K562 (cell line): ENCODE measurements at regions not wholly inside any gene's neighbourhood (a gene's known extent, or its start where the extent isn't known, plus 50 kb on each side); places are given as distances from the start of the nearest gene placed in this dataset.
"Not testable (repeated sequence)": the region's sequence is repeated elsewhere in the genome, so short reads cannot be mapped to it uniquely, and the experiment has no call there.

ENCODE experiments used
- ATAC-seq: fragments of 200-7000 bp; cut with Tn5 transposase; 3 replicates; pipeline ENCODE4 v1.9.1; 2020; ENCODE audit warnings: moderate library complexity
- BruUV-seq: library from RNA; stranded (reverse); fragments of 400-500 nt; replicated peaks from 2 replicates; lab custom pipeline; 2021; lab: Mats Ljungman, UMichigan
- CTCF ChIA-PET: fragments of 300-600 bp; formaldehyde crosslinking; extraction: SDS; loops from one replicate; lab custom pipeline; 2021; ENCODE audit warnings: low intra/inter-chr PET ratio; lab: Yijun Ruan, JAX
- POLR2A ChIA-PET: fragments of 300-600, 350-650 bp; sonication (Branson Sonifier 250); formaldehyde crosslinking; extraction: SDS; loops from one replicate; lab custom pipeline; 2021; ENCODE audit warnings: antibody characterized with exemption, inconsistent platforms; lab: Yijun Ruan, JAX
- DNase-seq, 4 experiments: peaks; one replicate each; pipeline versions ENCODE4 v3.0.0 to v3.0.0-alpha.2; 2011 to 2018; ENCODE audit warnings: low spot score in 3 of 4, mixed read lengths in 3 of 4; ENCODE audit errors: extremely low read depth in 1 of 4
- FAIRE-seq: peaks from 2 replicates; lab custom pipeline; 2011; peaks lifted over from hg19 to GRCh38; lab: Jason Lieb, UNC
- H2AFZ ChIP-seq: 2 replicates; pipeline ENCODE4 v1.6.0; 2011; ENCODE audit warnings: low read depth, low read length, control low read depth, inconsistent platforms
- H3K27ac ChIP-seq: fragments of 200-600 bp; 3 replicates; pipeline ENCODE4 v1.8.0; 2011; ENCODE audit warnings: low read depth, mild to moderate bottlenecking, control low read depth, inconsistent platforms, low read length, moderate library complexity, mixed read lengths; ENCODE audit errors: extremely low read depth
- H3K27me3 ChIP-seq, 2 experiments: fragments of 300-600 bp in 1 of 2; 2 replicates in 1 of 2; 3 replicates in 1 of 2; pipeline versions ENCODE4 v1.6.0 to v1.8.0; 2011; ENCODE audit warnings: inconsistent platforms in 2 of 2, low read length in 2 of 2, mild to moderate bottlenecking in 1 of 2, mixed read lengths in 1 of 2, moderate library complexity in 1 of 2; ENCODE audit not compliant: control insufficient read depth in 2 of 2, insufficient read depth in 2 of 2
- H3K36me3 ChIP-seq: fragments of 300-600 bp; 3 replicates; pipeline ENCODE4 v1.8.0; 2011; ENCODE audit warnings: mild to moderate bottlenecking, low read length, inconsistent platforms; ENCODE audit not compliant: control insufficient read depth, insufficient read depth
- H3K4me1 ChIP-seq, 2 experiments: fragments of 200-600 bp in 1 of 2; replicated peaks in 1 of 2; 2 replicates in 1 of 2; 3 replicates in 1 of 2; pipeline versions ENCODE4 v1.5.1 to v1.8.0; 2011; ENCODE audit warnings: inconsistent platforms in 2 of 2, low read length in 2 of 2, mild to moderate bottlenecking in 1 of 2, mixed read lengths in 1 of 2, moderate library complexity in 1 of 2; ENCODE audit not compliant: control insufficient read depth in 2 of 2, insufficient read depth in 2 of 2
- H3K4me2 ChIP-seq: 2 replicates; pipeline ENCODE4 v1.6.1; 2011; ENCODE audit warnings: low read length, control low read depth, inconsistent platforms, mixed read lengths; ENCODE audit not compliant: insufficient read depth
- H3K4me3 ChIP-seq: fragments of 200-600 bp; sonication (generic), shearing (Covaris generic); 2 replicates; pipeline ENCODE4 v1.5.1; 2016; ENCODE audit warnings: control low read depth, inconsistent platforms
- H3K79me2 ChIP-seq: fragments of 200-600 bp; 3 replicates; pipeline ENCODE4 v1.8.0; 2011; ENCODE audit warnings: low read length, inconsistent platforms; ENCODE audit not compliant: control insufficient read depth, insufficient read depth
- H3K9ac ChIP-seq, 2 experiments: 2 replicates each; pipeline versions ENCODE4 v1.6.0 to v1.6.1; 2011; ENCODE audit warnings: low read depth in 2 of 2, low read length in 2 of 2, control low read depth in 1 of 2, inconsistent platforms in 1 of 2, mild to moderate bottlenecking in 1 of 2, mixed read lengths in 1 of 2; ENCODE audit not compliant: insufficient read depth in 1 of 2
- H3K9me1 ChIP-seq: one replicate; pipeline ENCODE4 v1.6.0; 2011; ENCODE audit warnings: inconsistent platforms, mild to moderate bottlenecking, low read length, moderate library complexity; ENCODE audit not compliant: control insufficient read depth, insufficient read depth
- H3K9me3 ChIP-seq: replicated peaks from 2 replicates; pipeline ENCODE4 v1.5.1; 2011; ENCODE audit warnings: low read depth, low read length, inconsistent platforms; ENCODE audit not compliant: control insufficient read depth, insufficient read depth
- H4K20me1 ChIP-seq: replicated peaks from 2 replicates; pipeline ENCODE4 v1.6.1; 2011; ENCODE audit warnings: low read length, inconsistent platforms, mixed read lengths; ENCODE audit not compliant: control insufficient read depth, insufficient read depth
- ATF1 ChIP-seq, 2 experiments: fragments of 450-650 bp in 1 of 2; IDR thresholded peaks; 2 replicates each; pipeline ENCODE4 v1.6.1; 2016; ENCODE audit warnings: missing compliant biosample characterization in 1 of 2, missing genetic modification characterization in 1 of 2
- ATF3 ChIP-seq, 2 experiments: fragments of 450-650 bp in 1 of 2; sonication (generic) in 1 of 2; formaldehyde crosslinking in 1 of 2; IDR thresholded peaks in 1 of 2; conservative IDR thresholded peaks in 1 of 2; 2 replicates each; pipeline versions ENCODE4 v1.6.1 to v1.8.1; 2016 to 2023; ENCODE audit warnings: mild to moderate bottlenecking in 2 of 2, moderate library complexity in 2 of 2, inconsistent platforms in 1 of 2, missing genetic modification reagents in 1 of 2
- ATF7 ChIP-seq: fragments of 450-650 bp; IDR thresholded peaks from 2 replicates; pipeline ENCODE4 v1.7.1; 2014; ENCODE audit warnings: mild to moderate bottlenecking, moderate library complexity
- GABPB2 ChIP-seq: fragments of 250-450 bp; sonication (Bioruptor Pico); conservative IDR thresholded peaks from 2 replicates; pipeline ENCODE4 v1.5.1; 2021; ENCODE audit warnings: mild to moderate bottlenecking
- JUNB ChIP-seq: fragments of 450-650 bp; formaldehyde crosslinking; conservative IDR thresholded peaks from 2 replicates; pipeline ENCODE4 v1.4.0; 2020; ENCODE audit warnings: mild to moderate bottlenecking
- ZNF311 ChIP-seq: fragments of 250-450 bp; sonication (Bioruptor Pico); IDR thresholded peaks from 2 replicates; pipeline ENCODE4 v1.4.0; 2020; ENCODE audit warnings: mild to moderate bottlenecking, moderate library complexity
- WGBS: fragments of 100-300 bp; shearing (Covaris generic); methylation state at CpG from one replicate; pipeline ENCODE4 v1.1.6; 2016; ENCODE audit warnings: low coverage, mixed read lengths; ENCODE audit not compliant: insufficient coverage; ENCODE audit errors: missing lambda C conversion rate; 5-methylcytosine and 5-hydroxymethylcytosine counted together
- in situ Hi-C: fragments of 300-500 bp; cut with MboI; formaldehyde crosslinking; loops from 4 replicates; pipeline ENCODE4 v1.15.0; 2018; ENCODE audit warnings: inconsistent platforms, mixed read lengths
- intact Hi-C: fragments of 100-400 bp; cut with micrococcal nuclease; formaldehyde crosslinking; loops from 2 replicates; pipeline ENCODE4 v1.14.2; 2022

GRCh38 chr22:21150863-21151262 lies 105.1 kb downstream of the LRRC74B start:
- not testable (repeated sequence) for H4K20me1 ChIP-seq

DNA sequence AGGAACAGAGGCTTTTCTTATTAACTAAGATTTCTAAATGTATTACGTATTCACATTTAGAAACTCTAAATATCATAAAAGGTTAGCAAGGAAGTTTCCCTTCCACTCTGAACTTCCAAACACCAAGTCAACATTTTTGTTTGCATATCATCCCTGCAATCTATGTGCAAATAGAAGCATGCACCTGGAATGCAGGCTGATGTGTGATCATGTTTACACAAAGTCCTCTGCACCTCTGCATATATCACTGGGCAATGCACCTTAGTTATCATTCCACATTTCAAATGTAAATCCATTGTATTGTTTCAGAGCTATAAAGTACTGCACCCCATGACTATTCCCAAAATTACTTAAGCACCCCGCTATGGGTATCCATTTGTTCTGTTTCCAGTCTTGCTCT lies 142.1 kb downstream of the LRRC74B start:
- not testable (repeated sequence) for FAIRE-seq

More at GRCh38 chr22:21150863-21151262, 105.1 kb downstream of the LRRC74B start:
- intact Hi-C loops; CTCF ChIA-PET; H3K27me3 ChIP-seq; H3K4me1 ChIP-seq; H3K9me1 ChIP-seq; H3K27ac ChIP-seq; H3K36me3 ChIP-seq; TF ChIP-seq ATF3 (CRISPR knock-in tag; conservative IDR thresholded peaks at IDR 0.05); ATF1 (CRISPR knock-in tag; IDR thresholded peaks at IDR 0.05): not testable (repeated sequence)
- TF ChIP-seq GABPB2 (CRISPR knock-in tag) (0 out of 2 replicates have a peak, but pooled peaks have one; percentile 59), JUNB (CRISPR knock-in tag) (peak; percentile 96), ATF3 (IDR thresholded peaks at IDR 0.05) (peak; percentile 98), ATF7 (peak; percentile 98), ATF1 (tag; IDR thresholded peaks at IDR 0.05) (peak; percentile 96), ZNF311 (peak; percentile 38; the same call in 1 of the 2 replicates)
- TF ChIP-seq, all 486 proteins: peak for 6; not testable (repeated sequence) for 480
- DNase-seq, BruUV-seq, H3K79me2 ChIP-seq, H3K4me2 ChIP-seq, POLR2A ChIA-PET, FAIRE-seq, H2AFZ ChIP-seq, H3K4me3 ChIP-seq, ATAC-seq, H3K9me3 ChIP-seq, H3K9ac ChIP-seq: not testable (repeated sequence)
- in situ Hi-C loops, result loop anchor here (25.0 kb wide), 1 partner anchor 186 kb away; no protein-coding TSS in a partner anchor
- WGBS, result 6% methylated on average over 6 of the region's 8 CpGs

More for the DNA sequence above, 142.1 kb downstream of the LRRC74B start:
- H3K4me3 ChIP-seq, H3K27ac ChIP-seq, H3K9ac ChIP-seq, CTCF ChIA-PET, H3K27me3 ChIP-seq, H3K4me2 ChIP-seq, H3K9me1 ChIP-seq, H3K4me1 ChIP-seq, H2AFZ ChIP-seq, H3K36me3 ChIP-seq, intact Hi-C loops, DNase-seq, ATAC-seq, H4K20me1 ChIP-seq, H3K79me2 ChIP-seq, BruUV-seq, POLR2A ChIA-PET, in situ Hi-C loops, H3K9me3 ChIP-seq: not testable (repeated sequence)
- no CpG with 5 or more reads among the region's 2 CpGs for WGBS
